Osteoblast (primary cell): ENCODE measurements at regions not wholly inside any gene's neighbourhood (a gene's known extent, or its start where the extent isn't known, plus 50 kb on each side); places are given as distances from the start of the nearest gene placed in this dataset.

Source experiments
- DNase-seq: peaks from one replicate; pipeline ENCODE4 v3.0.0; 2011; ENCODE audit warnings: low spot score, mixed read lengths; ENCODE audit not compliant: insufficient read length; ENCODE audit errors: missing footprints
- H2AFZ ChIP-seq: 2 replicates; pipeline ENCODE4 v1.6.0; 2011; ENCODE audit warnings: mild to moderate bottlenecking, low read length
- H3K27ac ChIP-seq: 2 replicates; pipeline ENCODE4 v1.5.1; 2011; ENCODE audit warnings: mild to moderate bottlenecking, low read depth, low read length, moderate library complexity
- H3K27me3 ChIP-seq: 2 replicates; pipeline ENCODE4 v1.6.0; 2012; ENCODE audit warnings: mild to moderate bottlenecking, control low read depth, inconsistent platforms, low read length, moderate library complexity; ENCODE audit not compliant: insufficient read depth
- H3K36me3 ChIP-seq: 2 replicates; pipeline ENCODE4 v1.5.1; 2011; ENCODE audit warnings: mild to moderate bottlenecking, low read length, control low read depth, moderate library complexity; ENCODE audit not compliant: insufficient read depth
- H3K4me1 ChIP-seq: 2 replicates; pipeline ENCODE4 v1.5.1; 2011; ENCODE audit warnings: mild to moderate bottlenecking, low read length, control low read depth, moderate library complexity; ENCODE audit not compliant: insufficient read depth
- H3K4me2 ChIP-seq: 2 replicates; pipeline ENCODE4 v1.6.0; 2011; ENCODE audit warnings: mild to moderate bottlenecking, low read length; ENCODE audit not compliant: insufficient read depth
- H3K4me3 ChIP-seq: fragments of 200-600 bp; sonication (generic); 3 replicates; pipeline ENCODE4 v1.5.1; 2012; ENCODE audit warnings: mild to moderate bottlenecking, low read length, inconsistent platforms; ENCODE audit not compliant: insufficient read depth
- H3K79me2 ChIP-seq: 2 replicates; pipeline ENCODE4 v1.6.0; 2012; ENCODE audit warnings: mild to moderate bottlenecking, low read length, control low read depth, inconsistent platforms; ENCODE audit not compliant: insufficient read depth
- H3K9me3 ChIP-seq: 2 replicates; pipeline ENCODE4 v1.5.1; 2011; ENCODE audit warnings: low read depth, low read length, control low read depth
- H4K20me1 ChIP-seq: 2 replicates; pipeline ENCODE4 v1.6.0; 2012; ENCODE audit warnings: mild to moderate bottlenecking, low read length, control low read depth; ENCODE audit not compliant: insufficient read depth
- CTCF ChIP-seq: IDR thresholded peaks from 2 replicates; pipeline ENCODE4 v1.5.1; 2011; ENCODE audit warnings: mild to moderate bottlenecking, low read depth, low read length, moderate library complexity; ENCODE audit errors: extremely low read depth

- H3K36me3 ChIP-seq, result no peaks in the 10 kb centered on the region
- no peaks in the 10 kb centered on the region for H3K4me1 ChIP-seq
- no peak for TF ChIP-seq CTCF
- H3K4me3 ChIP-seq, result no peak overlapping the region
- no peaks in the 10 kb centered on the region for H4K20me1 ChIP-seq
- no peak overlapping the region for H3K27ac ChIP-seq
- no peak overlapping the region for H2AFZ ChIP-seq
- no peaks in the 10 kb centered on the region for H3K27me3 ChIP-seq
- no peak overlapping the region for H3K4me2 ChIP-seq
- no peak for DNase-seq
- H3K79me2 ChIP-seq, result no peaks in the 10 kb centered on the region
- H3K9me3 ChIP-seq, result no peaks in the 10 kb centered on the region
These were observed 291.8 kb downstream of the EDEM1 start for GRCh38 chr3:5479229-5479799.

GRCh38 chr3:5480190-5480589, 292.7 kb downstream of the EDEM1 start:
- Histone ChIP-seq H3K4me2 (no peak overlapping the region), H4K20me1 (no peaks in the 10 kb centered on the region), H3K27me3 (no peaks in the 10 kb centered on the region), H3K36me3 (no peaks in the 10 kb centered on the region), H2AFZ (no peak overlapping the region), H3K27ac (no peak overlapping the region), H3K9me3 (no peaks in the 10 kb centered on the region), H3K4me1 (no peaks in the 10 kb centered on the region), H3K79me2 (no peaks in the 10 kb centered on the region), H3K4me3 (no peak overlapping the region)
- no peak for DNase-seq
- TF ChIP-seq CTCF, result no peak

- Histone ChIP-seq H2AFZ (no peak overlapping the region), H3K4me2 (no peak overlapping the region), H3K36me3 (no peaks in the 10 kb centered on the region), H3K27ac (no peak overlapping the region), H3K9me3 (no peaks in the 10 kb centered on the region), H3K79me2 (no peaks in the 10 kb centered on the region), H3K27me3 (no peaks in the 10 kb centered on the region), H3K4me3 (no peak overlapping the region), H3K4me1 (no peaks in the 10 kb centered on the region), H4K20me1 (no peaks in the 10 kb centered on the region)
- DNase-seq, result no peak
- TF ChIP-seq CTCF, result no peak
These were observed 297.9 kb downstream of the EDEM1 start for GRCh38 chr3:5485427-5485826.

GRCh38 chr3:5488771-5489170, 301.3 kb downstream of the EDEM1 start:
- no peak overlapping the region for H3K4me3 ChIP-seq
- H3K4me1 ChIP-seq, result no peaks in the 10 kb centered on the region
- no peaks in the 10 kb centered on the region for H3K9me3 ChIP-seq
- H2AFZ ChIP-seq, result no peak overlapping the region
- H3K27ac ChIP-seq, result no peak overlapping the region
- H3K27me3 ChIP-seq, result no peaks in the 10 kb centered on the region
- H3K4me2 ChIP-seq, result no peak overlapping the region
- no peaks in the 10 kb centered on the region for H3K36me3 ChIP-seq
- no peaks in the 10 kb centered on the region for H3K79me2 ChIP-seq
- DNase-seq, result no peak
- H4K20me1 ChIP-seq, result no peaks in the 10 kb centered on the region
- no peak for TF ChIP-seq CTCF
